ENCODE measurements at regions not wholly inside any gene's neighbourhood (a gene's known extent, or its start where the extent isn't known, plus 50 kb on each side); places are given as distances from the start of the nearest gene placed in this dataset.

DNA sequence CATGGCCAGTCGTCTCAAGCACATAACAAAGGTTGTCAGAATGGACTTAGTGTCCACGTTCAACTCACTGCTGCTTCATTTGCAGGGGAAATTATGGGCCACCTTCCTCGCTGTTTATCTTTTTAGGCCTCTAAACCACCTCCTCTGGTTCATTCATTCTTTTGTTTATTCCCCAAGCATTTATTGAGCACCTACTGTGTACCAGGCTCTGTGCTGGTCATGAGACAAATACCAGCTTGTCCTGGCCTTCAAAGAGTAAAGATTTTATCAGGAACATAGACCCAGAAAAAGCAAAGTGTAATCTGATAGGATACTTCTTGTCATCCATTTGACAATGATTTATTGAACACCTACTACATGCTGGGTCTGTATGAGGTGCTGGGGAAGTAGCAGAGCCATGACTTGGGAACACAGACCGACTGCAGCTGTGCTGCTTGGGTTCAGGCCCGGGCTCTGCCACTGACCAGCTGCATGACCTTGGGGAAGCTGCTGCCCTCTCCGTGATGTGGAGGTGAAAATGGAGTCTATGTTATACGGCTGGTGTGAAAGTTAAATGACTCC, 63.4 kb upstream of the SLC6A6 start:
- no peak for DNase-seq

DNA sequence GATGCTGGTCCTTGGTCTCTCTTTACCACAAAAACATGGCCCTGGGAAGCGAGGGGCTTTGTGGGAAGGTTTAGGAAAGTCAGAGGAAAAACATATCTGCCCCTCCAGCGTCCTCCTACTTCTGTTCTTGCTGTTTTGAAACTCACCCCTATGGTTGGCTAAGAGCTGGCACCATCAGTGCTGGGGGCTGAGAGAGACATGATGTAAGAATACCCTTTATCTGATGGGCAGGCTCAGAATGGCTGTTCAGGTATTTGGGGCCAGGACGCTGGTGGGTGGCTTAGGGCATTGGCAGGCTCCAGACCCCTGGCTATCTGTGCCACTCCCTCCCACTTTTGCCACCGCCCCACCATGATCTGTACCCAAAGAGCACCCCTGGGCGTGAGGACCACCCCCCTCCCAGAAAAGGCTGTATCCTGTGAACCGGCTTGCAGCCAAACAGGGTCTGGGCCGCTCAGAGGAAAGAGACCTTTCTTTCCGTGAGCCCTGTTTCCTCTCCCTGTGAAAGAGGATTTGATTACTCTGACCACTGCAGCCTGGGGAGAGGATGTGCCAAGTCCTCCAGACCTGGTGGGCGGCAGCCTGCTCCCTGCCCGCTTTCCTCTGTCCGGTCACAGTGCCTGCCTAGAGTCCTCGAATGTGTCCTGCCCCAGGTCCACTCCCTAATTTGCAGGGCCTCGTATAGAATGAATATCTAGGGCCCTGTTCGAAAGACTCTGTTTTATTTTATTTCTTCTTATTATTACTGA, 61.3 kb upstream of the SLC6A6 start:
- DNase-seq = peak; percentile 61

- DNase-seq = no peak
Observed at GRCh38 chr3:14343338-14344112, 58.9 kb upstream of the SLC6A6 start.

GRCh38 chr3:14344351-14344750, 58.1 kb upstream of the SLC6A6 start:
- no peak for DNase-seq

GRCh38 chr3:14345496-14346150, 56.8 kb upstream of the SLC6A6 start:
- no peak for DNase-seq

DNA sequence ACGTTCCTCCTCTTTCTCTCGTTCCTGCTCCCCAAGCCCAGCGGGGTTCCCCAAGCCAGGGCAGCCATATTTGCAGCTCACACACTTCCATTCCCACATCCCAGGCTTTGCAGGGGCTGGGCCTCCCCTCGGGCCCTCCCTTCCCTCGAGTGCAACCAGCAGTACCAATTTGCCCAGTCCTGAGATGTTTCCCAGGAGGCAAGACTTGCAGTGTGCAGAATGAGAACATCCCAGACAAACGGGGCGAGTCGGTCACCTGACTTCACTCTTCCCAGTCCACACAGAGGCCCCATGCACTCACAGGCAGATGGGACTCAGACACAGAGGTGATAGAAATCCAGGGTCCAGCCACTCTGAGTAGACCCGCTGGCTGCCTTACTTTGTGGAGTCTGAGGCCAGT, 56.2 kb upstream of the SLC6A6 start:
- DNase-seq = no peak

- peak; percentile 16 for DNase-seq
Observed at GRCh38 chr3:14346642-14347041, 55.8 kb upstream of the SLC6A6 start.

GRCh38 chr3:14347110-14347509, 55.3 kb upstream of the SLC6A6 start:
- no peak for DNase-seq

DNA sequence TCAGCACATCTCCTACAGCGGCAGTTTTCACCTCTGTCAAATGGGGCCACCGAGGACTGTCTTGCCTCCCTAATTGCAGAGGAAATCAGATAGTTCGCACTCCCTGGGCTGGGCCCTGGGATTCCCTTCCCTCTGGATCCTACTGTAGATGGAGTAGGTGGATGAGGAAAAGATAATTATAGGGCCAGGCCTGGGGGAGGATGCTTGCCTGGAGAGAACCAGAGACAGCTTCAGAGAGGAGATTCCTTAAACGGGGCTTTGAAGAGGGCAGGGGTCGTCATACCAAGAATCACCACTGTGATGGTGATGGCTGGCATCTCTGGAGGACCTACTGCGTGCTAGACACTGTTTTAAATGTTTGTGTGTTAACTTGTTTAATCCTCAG, 50.8 kb upstream of the SLC6A6 start:
- no peak for DNase-seq

DNA sequence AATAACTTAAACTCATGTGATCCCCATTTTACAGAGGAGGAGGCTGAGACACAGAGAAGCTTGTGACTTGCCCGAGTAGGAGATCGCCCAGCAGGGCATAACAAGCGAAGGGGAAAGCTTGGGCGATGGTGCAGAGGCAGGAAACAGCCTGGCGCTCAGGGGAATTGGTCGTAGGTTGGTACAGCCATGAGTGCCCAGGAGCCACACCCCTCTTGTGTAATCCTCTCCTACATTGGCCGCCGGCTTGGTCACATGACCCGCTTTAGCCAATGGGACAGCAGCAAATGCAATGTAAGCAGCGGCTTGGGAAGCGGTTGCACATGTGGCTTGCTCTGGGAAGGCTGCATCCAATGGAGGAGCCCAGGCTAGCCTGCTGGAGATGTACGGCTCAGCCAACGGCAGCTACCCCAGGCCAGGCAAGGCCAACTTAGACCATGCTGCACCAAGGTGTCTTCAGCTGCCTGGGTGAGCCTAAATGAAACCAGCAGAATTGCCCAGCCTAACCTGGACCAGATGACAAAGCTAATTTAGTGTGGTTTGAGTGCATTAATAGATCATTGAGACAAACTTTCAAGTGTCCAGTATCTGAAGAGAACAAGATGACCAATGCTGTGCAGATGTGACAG, 50.3 kb upstream of the SLC6A6 start:
- peak; percentile 51 for DNase-seq
